HepG2 (cell line): ENCODE measurements at regions not wholly inside any gene's neighbourhood (a gene's known extent, or its start where the extent isn't known, plus 50 kb on each side); places are given as distances from the start of the nearest gene placed in this dataset.

Source experiments
- ATAC-seq: fragments of 200-7000 bp; cut with Tn5 transposase; 3 replicates; pipeline ENCODE4 v1.9.1; 2020; ENCODE audit warnings: mild to moderate bottlenecking, moderate library complexity
- BruUV-seq: library from RNA; stranded (reverse); fragments of 400-500 nt; replicated peaks from 2 replicates; lab custom pipeline; 2021; lab: Mats Ljungman, UMichigan
- CTCF ChIA-PET: fragments of 300-600 bp; formaldehyde crosslinking; extraction: SDS; loops from one replicate; lab custom pipeline; 2021; ENCODE audit warnings: low total read pairs, inconsistent platforms, low intra/inter-chr PET ratio; lab: Yijun Ruan, JAX
- POLR2A ChIA-PET: fragments of 350-600 bp; sonication (Branson Sonifier 250); formaldehyde crosslinking; loops from one replicate; lab custom pipeline; 2020; ENCODE audit warnings: antibody characterized with exemption, inconsistent platforms; lab: Yijun Ruan, JAX
- DNase-seq: peaks from one replicate; pipeline ENCODE4 v3.0.0-alpha.2; 2015; ENCODE audit warnings: low spot score
- FAIRE-seq: peaks from 3 replicates; lab custom pipeline; 2011; peaks lifted over from hg19 to GRCh38; lab: Jason Lieb, UNC
- H2AFZ ChIP-seq: one replicate; pipeline ENCODE4 v1.6.1; 2011; ENCODE audit warnings: low read length, inconsistent platforms
- H3K27ac ChIP-seq: fragments of 300-600 bp; 3 replicates; pipeline ENCODE4 v1.8.0; 2011; ENCODE audit warnings: mixed run types, mild to moderate bottlenecking, mixed read lengths, low read length, inconsistent platforms; ENCODE audit not compliant: insufficient read depth; ENCODE audit errors: extremely low read length
- H3K27me3 ChIP-seq, 2 experiments: fragments of 200-600 bp in 1 of 2; 2 replicates in 1 of 2; 3 replicates in 1 of 2; pipeline versions ENCODE4 v1.6.0 to v1.8.0; 2011; ENCODE audit warnings: low read length in 2 of 2, mild to moderate bottlenecking in 2 of 2, moderate library complexity in 2 of 2, inconsistent platforms in 1 of 2; ENCODE audit not compliant: insufficient read depth in 2 of 2, control insufficient read depth in 1 of 2
- H3K36me3 ChIP-seq, 2 experiments: fragments of 200-600 bp in 1 of 2; replicated peaks in 1 of 2; 2 replicates in 1 of 2; 3 replicates in 1 of 2; pipeline versions ENCODE4 v1.5.1 to v1.8.0; 2011; ENCODE audit warnings: low read length in 2 of 2, inconsistent platforms in 1 of 2; ENCODE audit not compliant: insufficient read depth in 2 of 2, control insufficient read depth in 1 of 2
- H3K4me1 ChIP-seq: 2 replicates; pipeline ENCODE4 v1.5.1; 2012; ENCODE audit warnings: low read length, inconsistent platforms; ENCODE audit not compliant: insufficient read depth
- H3K4me2 ChIP-seq: 2 replicates; pipeline ENCODE4 v1.6.0; 2011; ENCODE audit warnings: low read depth, low read length, inconsistent platforms
- H3K4me3 ChIP-seq, 3 experiments: fragments of 200-600 bp in 1 of 3; sonication (generic), shearing (Covaris generic) in 1 of 3; replicated peaks in 1 of 3; 2 replicates each; pipeline ENCODE4 v1.5.1; 2011 to 2016; ENCODE audit warnings: low read length in 3 of 3, inconsistent platforms in 2 of 3, low read depth in 2 of 3, mild to moderate bottlenecking in 2 of 3, control low read depth in 1 of 3, mixed read lengths in 1 of 3; ENCODE audit not compliant: insufficient read depth in 1 of 3
- H3K79me2 ChIP-seq: one replicate; pipeline ENCODE4 v1.6.1; 2011; ENCODE audit warnings: low read length, inconsistent platforms; ENCODE audit not compliant: insufficient read depth
- H3K9ac ChIP-seq: 2 replicates; pipeline ENCODE4 v1.6.0; 2011; ENCODE audit warnings: mild to moderate bottlenecking, low read depth, low read length, inconsistent platforms; ENCODE audit not compliant: insufficient read depth
- H3K9me3 ChIP-seq: 2 replicates; pipeline ENCODE4 v1.5.1; 2012; ENCODE audit warnings: mild to moderate bottlenecking, low read length
- H4K20me1 ChIP-seq: 2 replicates; pipeline ENCODE4 v1.6.0; 2011; ENCODE audit warnings: inconsistent platforms, mild to moderate bottlenecking, low read length, moderate library complexity; ENCODE audit not compliant: insufficient read depth
- ARNTL ChIP-seq: sonication (generic); formaldehyde crosslinking; IDR thresholded peaks from 2 replicates; pipeline ENCODE4 v1.4.0; 2020; ENCODE audit warnings: mild to moderate bottlenecking, missing genetic modification reagents
- CTCF ChIP-seq: sonication (generic); formaldehyde crosslinking; IDR thresholded peaks from 2 replicates; pipeline ENCODE4 v1.5.0; 2020; ENCODE audit warnings: mild to moderate bottlenecking, missing genetic modification reagents, moderate library complexity
- MBD4 ChIP-seq: IDR thresholded peaks from 2 replicates; pipeline ENCODE4 v1.6.1; 2012; ENCODE audit warnings: low read length, inconsistent platforms, borderline replicate concordance
- TSC22D2 ChIP-seq: sonication (generic); formaldehyde crosslinking; IDR thresholded peaks from 2 replicates; pipeline ENCODE4 v1.5.1; 2020; ENCODE audit warnings: missing genetic modification reagents, mild to moderate bottlenecking, borderline replicate concordance
- ZNF331 ChIP-seq: sonication (generic); formaldehyde crosslinking; IDR thresholded peaks from 2 replicates; pipeline ENCODE4 v1.4.0; 2020; ENCODE audit warnings: missing genetic modification reagents
- ZNF382 ChIP-seq: sonication (generic); formaldehyde crosslinking; IDR thresholded peaks from 2 replicates; pipeline ENCODE4 v1.5.0; 2020; ENCODE audit warnings: missing genetic modification reagents, mild to moderate bottlenecking, borderline replicate concordance
- WGBS: methylation state at CpG from one replicate; pipeline ENCODE4 v1.1.6; 2017; ENCODE audit warnings: low lambda C conversion rate; 5-methylcytosine and 5-hydroxymethylcytosine counted together
- in situ Hi-C: cut with HindIII; loops from 2 replicates; pipeline ENCODE4 v1.10.0; 2017; ENCODE audit warnings: low pct_unique_long_range_greater_than_20kb; ENCODE audit not compliant: extremely low pct_ligation_motif_present
- intact Hi-C: fragments of 100-400 bp; cut with micrococcal nuclease; formaldehyde crosslinking; loops from one replicate; pipeline ENCODE4 v1.10.0; 2022; ENCODE audit not compliant: unreplicated experiment

GRCh38 chr5:7078901-7079300, 317.0 kb upstream of the ADCY2 start:
- BruUV-seq: no TSS peak
- DNase-seq: no peak
- intact Hi-C loops: no loop called here

GRCh38 chr5:7080501-7080900, 315.4 kb upstream of the ADCY2 start:
- ChIA-PET CTCF (no interaction called here), POLR2A (no interaction called here)
- in situ Hi-C loops: no loop called here
- no peaks in the 10 kb centered on the region for H3K36me3 ChIP-seq
- no peak overlapping the region for H3K27ac ChIP-seq
- no peaks in the 10 kb centered on the region for H3K4me1 ChIP-seq
- H3K9me3 ChIP-seq: no peaks in the 10 kb centered on the region
- 36% methylated on average over 7 of the region's 7 CpGs for WGBS
- no peaks in the 10 kb centered on the region for H3K27me3 ChIP-seq
- BruUV-seq: no TSS peak
- no peak overlapping the region for H3K9ac ChIP-seq
- DNase-seq (no peak), ATAC-seq (peak; percentile 76), FAIRE-seq (no peak)
- no peaks in the 10 kb centered on the region for H4K20me1 ChIP-seq
- H3K79me2 ChIP-seq: no peaks in the 10 kb centered on the region
- TF ChIP-seq ARNTL (CRISPR knock-in tag) (no peak), ZNF331 (CRISPR knock-in tag) (0 out of 2 replicates have a peak, but pooled peaks have one; percentile 32)
- H3K4me2 ChIP-seq: no peak overlapping the region
- intact Hi-C loops: no loop called here
- H3K4me3 ChIP-seq: no peak overlapping the region
- H2AFZ ChIP-seq: no peak overlapping the region

More at GRCh38 chr5:7078901-7079300, 317.0 kb upstream of the ADCY2 start:
- ATAC-seq: peak; percentile 50
- WGBS: 39% methylated on average over 9 of the region's 9 CpGs
- Histone ChIP-seq H3K27me3 (no peaks in the 10 kb centered on the region), H3K4me2 (no peak overlapping the region), H3K9ac (no peak overlapping the region), H2AFZ (no peak overlapping the region), H3K79me2 (no peaks in the 10 kb centered on the region), H3K27ac (no peak overlapping the region), H4K20me1 (no peaks in the 10 kb centered on the region), H3K36me3 (no peaks in the 10 kb centered on the region), H3K9me3 (no peaks in the 10 kb centered on the region), H3K4me3 (no peak overlapping the region), H3K4me1 (no peaks in the 10 kb centered on the region)
- in situ Hi-C loops: no loop called here
- ChIA-PET CTCF (no interaction called here), POLR2A (no interaction called here)
- TF ChIP-seq MBD4 (no peak), CTCF (CRISPR knock-in tag) (peak; percentile 34), TSC22D2 (no peak), ZNF382 (CRISPR knock-in tag) (no peak)
- no peak for FAIRE-seq
